Left lobe of liver (tissue), 2 donors: ENCODE measurements at regions not wholly inside any gene's neighbourhood (a gene's known extent, or its start where the extent isn't known, plus 50 kb on each side); places are given as distances from the start of the nearest gene placed in this dataset.
A peak's percentile ranks its signal among the peaks of the same experiment; 100 is the strongest.
"Not testable (repeated sequence)": the region's sequence is repeated elsewhere in the genome, so short reads cannot be mapped to it uniquely, and the experiment has no call there.

ENCODE experiments used
- ATAC-seq: fragments of 200-7000 bp; cut with Tn5 transposase; one replicate; pipeline ENCODE4 v1.9.1; 2020; ENCODE audit warnings: mild to moderate bottlenecking, moderate library complexity
- DNase-seq: peaks from one replicate; pipeline ENCODE4 v3.0.0-alpha.2; 2020; ENCODE audit warnings: low spot score
- donor health status: DM: no; HTN: no; CAD: no; lungs with moderate emphysema.
- donor health status: DM: no; HTN: yes; CAD: no.

DNA sequence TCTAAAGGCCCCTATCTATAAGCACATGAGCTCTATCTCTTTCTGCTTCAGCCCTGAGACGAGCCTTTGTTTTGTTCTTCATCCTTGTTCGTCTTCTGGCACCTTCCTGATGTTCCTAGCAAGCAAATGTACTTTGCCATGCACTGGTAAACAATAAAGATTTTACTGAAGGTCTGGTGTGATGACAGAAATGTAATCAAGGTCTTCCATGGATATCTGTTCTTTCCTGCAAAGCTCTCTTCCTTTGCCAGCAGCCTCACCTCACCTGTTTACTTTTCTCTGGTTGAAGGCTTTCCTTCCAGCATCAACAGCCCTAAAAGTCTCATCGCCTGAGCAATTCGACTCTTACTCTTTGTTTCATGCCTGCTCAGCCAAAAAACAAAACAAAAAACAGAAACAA, 330.3 kb downstream of the PCNX1 start:
- ATAC-seq (no peak), DNase-seq (no peak)

DNA sequence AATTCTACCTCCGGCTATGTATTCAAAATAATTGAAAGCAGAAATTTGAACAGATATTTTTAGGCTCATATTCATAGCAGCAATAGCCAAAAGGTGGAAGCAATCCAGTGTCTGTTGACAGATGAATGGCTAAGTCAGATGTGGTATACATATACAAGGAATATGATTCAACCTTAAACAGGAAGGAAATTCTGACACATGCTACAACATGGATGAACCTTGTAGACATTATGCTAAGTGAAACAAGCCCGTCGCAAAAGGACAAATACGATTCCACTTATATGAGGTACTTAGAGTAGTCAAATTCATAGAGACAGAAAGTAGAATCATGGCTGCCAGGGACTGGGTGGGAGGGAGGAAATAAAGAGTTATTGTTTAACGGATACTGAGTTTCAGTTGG, 331.6 kb downstream of the PCNX1 start:
- no peak for ATAC-seq
- no peak for DNase-seq

- ATAC-seq, result no peak
- no peak for DNase-seq
Measured at GRCh38 chr14:71240171-71240570, 332.9 kb downstream of the PCNX1 start.

DNA sequence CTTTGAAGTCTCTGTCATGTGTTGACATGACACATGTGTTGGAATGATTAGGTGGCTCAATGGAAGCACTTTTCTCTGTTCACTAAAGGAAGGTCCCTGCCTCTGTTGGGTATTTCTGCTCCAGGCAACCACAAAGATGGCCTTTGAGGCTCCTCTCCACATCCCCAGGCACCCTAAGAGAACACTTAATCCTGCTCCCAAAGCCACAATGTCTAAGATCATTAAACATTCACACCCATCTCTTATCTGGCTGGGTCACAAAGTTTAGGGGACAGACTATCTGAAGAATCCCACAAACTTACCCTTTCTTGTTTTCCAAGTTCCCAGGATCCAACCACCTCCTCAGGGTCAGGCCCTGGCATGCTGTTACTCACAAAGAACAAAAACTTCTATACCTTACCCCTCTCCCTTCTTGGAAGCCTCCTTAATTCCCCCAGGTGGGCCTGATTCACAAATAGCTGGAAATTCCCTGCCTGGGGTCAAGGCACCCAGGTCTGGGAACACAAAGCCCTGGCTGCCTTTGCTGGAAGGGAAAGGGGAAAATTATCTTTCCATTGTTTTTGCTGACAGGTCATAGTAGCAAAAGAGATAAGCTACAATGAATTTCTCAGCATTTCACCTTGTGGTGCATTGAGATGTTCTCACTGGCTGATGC, 333.7 kb downstream of the PCNX1 start:
- ATAC-seq, result no peak
- DNase-seq, result no peak

DNA sequence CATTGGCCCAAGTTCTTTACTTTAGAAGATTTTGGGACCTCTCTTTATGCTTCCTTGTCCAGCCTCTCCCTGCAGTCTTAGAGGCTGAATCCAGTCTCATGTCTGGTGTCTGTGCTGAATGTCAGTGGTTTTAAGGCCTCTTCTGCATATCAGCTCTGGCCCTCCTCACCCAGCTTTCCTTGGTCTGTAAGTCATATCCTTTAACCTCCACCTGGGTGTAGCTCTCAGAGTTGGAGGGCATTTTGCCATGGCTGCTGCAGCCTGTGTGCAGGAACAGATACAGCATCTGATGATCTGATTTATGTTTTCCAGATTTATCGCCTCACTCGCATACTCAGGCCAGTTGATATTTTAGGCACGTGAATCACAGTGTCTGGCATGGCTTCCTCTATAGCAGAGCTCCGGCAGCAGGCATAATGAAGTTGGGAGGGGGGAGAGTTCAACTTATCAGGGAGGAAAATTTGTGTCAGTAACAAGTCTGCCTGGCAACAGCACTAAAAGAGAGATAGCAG, 335.0 kb downstream of the PCNX1 start:
- ATAC-seq, result no peak
- no peak for DNase-seq

DNA sequence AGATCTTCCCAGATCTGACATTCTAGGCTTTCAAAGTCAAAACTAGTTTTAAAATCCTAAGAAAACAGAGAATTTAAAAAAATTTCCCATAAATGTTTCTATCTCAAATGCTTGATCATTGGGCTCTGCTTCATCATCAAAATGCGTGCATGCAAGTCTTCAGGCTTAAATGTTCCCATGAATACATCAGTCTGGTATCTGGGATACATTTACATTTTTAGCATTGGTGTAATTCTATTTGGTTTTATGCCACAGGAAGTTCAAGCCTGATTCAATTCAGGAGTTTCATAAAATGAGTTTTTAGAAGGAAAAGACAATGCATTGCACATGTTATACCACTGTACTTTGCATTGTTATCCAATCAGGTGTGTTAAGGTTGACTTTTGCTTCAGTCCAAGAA, 336.4 kb downstream of the PCNX1 start:
- DNase-seq, result no peak
- no peak for ATAC-seq

DNA sequence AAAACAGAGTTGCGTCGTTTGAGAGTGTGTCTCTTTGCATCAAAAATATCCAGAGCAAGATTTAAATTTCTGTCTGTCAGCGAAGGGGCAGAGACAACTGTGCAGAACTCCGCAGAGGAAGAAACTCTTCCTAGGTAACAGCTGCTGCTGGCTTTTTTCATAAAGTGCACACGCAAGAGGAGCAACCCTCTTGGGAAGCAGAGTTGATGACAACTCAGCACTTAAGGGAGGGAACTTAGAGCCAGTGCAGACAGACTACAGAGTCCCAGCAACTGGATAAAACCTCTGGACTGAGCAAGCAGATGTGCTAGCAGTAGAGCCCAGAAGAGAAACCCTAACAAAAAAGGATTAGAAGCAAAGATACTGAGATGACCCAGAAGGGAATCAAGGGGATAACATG, 337.1 kb downstream of the PCNX1 start:
- DNase-seq (no peak), ATAC-seq (no peak)

DNA sequence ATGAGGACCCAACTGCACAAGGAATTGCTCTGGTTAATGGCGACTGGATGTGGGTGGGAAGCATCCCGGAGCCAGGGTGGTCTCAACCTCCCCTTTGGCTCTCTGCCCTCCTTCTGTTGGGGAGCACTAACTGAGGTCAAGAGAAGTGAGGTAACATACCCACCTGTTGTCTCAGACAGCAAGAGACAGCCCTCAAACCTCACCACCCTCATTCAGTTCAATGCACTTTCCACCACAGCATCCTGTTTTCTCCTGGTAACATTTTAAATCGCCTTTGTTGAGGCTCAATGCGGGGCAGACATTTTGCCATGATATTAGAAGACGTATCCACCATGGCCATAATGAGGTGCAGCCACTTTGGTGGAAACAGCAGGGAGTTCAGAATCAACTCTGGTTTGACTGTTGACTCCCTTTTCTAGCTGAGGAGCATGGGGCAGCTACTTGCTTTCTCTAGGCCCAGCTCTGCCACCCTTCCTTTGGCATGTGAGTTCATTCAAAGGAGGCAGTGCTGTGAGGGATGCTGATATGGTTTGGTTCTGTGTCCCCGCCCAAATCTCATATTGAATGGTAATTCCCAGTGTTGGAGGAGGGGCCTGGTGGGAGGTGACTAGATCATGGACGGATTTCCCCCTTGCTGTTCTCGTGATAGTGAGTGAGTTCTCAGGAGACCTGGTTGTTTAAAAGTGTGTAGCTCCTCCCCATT, 338.6 kb downstream of the PCNX1 start:
- ATAC-seq (no peak), DNase-seq (no peak)

DNA sequence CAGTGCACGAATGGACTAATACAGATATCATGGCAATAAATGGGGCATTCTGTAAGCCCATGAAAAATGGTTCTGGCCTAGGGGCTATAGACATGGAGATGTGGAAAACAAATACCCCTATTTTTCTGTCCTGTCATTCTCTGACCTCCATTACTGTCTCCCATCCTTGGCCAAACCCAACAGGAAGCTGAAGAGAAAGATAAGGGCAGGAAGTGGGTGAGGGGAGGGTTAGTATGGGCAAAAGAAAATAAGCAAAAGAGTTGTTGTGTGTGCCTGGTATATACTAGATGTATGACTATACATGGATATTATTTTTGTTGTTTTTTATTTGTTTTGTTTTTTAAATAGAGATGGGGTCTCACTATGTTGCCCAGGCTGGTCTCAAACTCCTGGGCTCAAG, 339.3 kb downstream of the PCNX1 start:
- DNase-seq, result no peak

DNA sequence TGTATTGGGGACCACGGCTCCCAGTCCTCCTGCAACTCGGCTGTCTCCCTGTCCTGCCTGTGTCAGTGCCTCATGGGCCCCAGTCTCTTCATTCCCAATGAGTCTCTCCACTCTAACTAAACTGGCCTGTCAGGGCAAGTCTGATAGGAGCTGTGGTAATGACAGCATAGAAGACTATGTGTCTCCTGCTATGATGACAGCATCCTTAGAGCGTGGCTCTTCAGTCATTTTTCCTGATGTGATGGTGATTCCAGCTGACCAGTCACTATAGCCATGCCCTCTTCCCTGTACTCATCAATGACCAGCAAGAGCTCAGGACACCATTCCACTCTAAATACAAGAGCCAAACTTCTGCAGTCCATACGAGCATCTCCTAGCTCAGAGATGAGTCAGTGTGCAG, 339.8 kb downstream of the PCNX1 start:
- no peak for DNase-seq

More for the DNA sequence above, 339.3 kb downstream of the PCNX1 start:
- ATAC-seq, result no peak

GRCh38 chr14:71248194-71248593, 340.9 kb downstream of the PCNX1 start:
- DNase-seq, result no peak
- no peak for ATAC-seq

More for the DNA sequence above, 339.8 kb downstream of the PCNX1 start:
- ATAC-seq, result no peak

GRCh38 chr14:71250347-71250746, 343.1 kb downstream of the PCNX1 start:
- no peak for ATAC-seq

DNA sequence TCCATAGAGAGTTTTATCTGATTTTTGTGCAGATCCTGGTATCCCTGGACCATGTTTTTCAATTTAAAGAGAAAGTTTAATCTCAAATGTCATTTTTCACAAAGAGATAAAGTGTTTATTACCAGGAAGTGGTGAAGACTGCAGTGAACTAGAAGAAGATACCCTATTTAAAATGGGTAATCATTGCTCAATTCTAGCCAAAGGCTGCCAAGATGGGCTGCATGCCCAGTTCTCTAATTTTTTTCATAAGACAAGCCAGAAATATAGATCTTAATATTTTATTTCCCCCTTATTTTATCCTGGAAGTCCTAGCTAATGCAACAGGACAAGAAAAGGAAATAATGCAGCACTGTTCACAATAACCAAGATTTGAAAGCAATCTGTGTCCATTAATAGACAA, 343.5 kb downstream of the PCNX1 start:
- DNase-seq (no peak), ATAC-seq (no peak)

More at GRCh38 chr14:71250347-71250746, 343.1 kb downstream of the PCNX1 start:
- DNase-seq, result no peak

- ATAC-seq, DNase-seq: not testable (repeated sequence)
Measured at GRCh38 chr14:71254091-71254719, 346.9 kb downstream of the PCNX1 start.

- ATAC-seq (no peak), DNase-seq (no peak)
Measured at GRCh38 chr14:71261206-71261605, 353.9 kb downstream of the PCNX1 start.

- DNase-seq (no peak), ATAC-seq (no peak)
Measured at GRCh38 chr14:71262441-71262840, 355.2 kb downstream of the PCNX1 start.

- DNase-seq (no peak), ATAC-seq (no peak)
Measured at GRCh38 chr14:71264260-71264659, 357.0 kb downstream of the PCNX1 start.

- DNase-seq, result no peak
- peak; percentile 33 for ATAC-seq
Measured at GRCh38 chr14:71267007-71267513, 359.8 kb downstream of the PCNX1 start.

DNA sequence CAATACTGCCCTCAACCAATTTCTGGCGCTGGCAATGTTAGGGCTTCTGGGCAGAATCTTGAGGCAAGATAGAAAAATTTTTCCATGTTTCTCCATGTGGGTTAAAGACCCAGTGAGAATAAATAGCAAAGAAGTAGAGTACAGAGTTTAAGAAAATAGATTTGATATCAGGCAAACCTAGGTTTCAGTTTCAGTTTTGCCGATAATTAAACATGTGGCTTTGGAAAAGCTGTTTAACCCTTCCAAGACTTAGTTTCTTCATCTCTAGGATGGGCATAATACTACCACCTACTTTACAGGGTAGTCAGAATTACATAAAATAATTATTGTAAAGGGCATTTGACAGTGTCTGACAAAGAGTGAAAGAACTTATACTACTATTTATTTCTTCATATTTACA, 360.4 kb downstream of the PCNX1 start:
- ATAC-seq (peak; percentile 77), DNase-seq (no peak)

GRCh38 chr14:71270111-71270510, 362.9 kb downstream of the PCNX1 start:
- no peak for ATAC-seq
- no peak for DNase-seq

DNA sequence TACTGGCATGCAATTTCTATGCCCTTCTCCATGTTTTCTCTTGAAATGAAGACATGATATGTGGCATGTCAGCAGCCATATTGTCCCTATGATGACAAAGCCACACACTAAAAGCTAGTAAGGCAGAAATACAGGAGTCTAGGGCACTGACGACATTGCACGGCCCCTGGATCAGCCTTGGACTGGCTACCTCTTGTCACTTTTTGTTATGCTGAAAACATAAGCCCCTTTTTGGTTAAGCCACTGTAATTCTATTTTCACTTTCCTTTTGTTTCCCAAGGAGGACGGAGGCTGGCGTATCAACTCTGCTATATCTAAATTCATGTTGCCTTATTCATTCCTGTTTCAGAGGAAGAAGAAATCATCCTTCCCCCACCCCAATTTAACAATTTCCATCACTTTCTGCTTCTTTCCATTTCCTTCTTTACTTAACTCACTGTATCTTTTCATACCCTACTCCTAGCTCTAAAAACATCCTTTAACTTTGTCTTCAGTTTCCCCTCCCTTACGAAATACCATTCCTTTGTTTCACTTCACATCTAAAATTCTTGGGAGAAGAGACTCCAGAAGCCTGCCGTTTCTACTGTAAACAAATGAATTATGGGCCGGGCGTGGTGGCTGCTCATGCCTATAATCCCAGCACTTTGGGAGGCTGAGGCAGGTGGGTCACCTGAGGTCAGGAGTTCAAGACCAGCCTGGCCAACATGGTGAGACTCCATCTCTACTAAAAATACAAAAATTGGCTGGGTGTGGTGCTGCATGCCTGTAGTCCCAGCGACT, 364.1 kb downstream of the PCNX1 start:
- ATAC-seq, result no peak
- DNase-seq, result no peak
